DMS53 treated with DMSO at 0.1 percent for 48 hours (cell line): ENCODE measurements at regions not wholly inside any gene's neighbourhood (a gene's known extent, or its start where the extent isn't known, plus 50 kb on each side); places are given as distances from the start of the nearest gene placed in this dataset.

Experiments
- DNase-seq: peaks from one replicate; lab custom pipeline; 2025; ENCODE audit not compliant: unreplicated experiment; lab: John Stamatoyannopoulos, UW

DNA sequence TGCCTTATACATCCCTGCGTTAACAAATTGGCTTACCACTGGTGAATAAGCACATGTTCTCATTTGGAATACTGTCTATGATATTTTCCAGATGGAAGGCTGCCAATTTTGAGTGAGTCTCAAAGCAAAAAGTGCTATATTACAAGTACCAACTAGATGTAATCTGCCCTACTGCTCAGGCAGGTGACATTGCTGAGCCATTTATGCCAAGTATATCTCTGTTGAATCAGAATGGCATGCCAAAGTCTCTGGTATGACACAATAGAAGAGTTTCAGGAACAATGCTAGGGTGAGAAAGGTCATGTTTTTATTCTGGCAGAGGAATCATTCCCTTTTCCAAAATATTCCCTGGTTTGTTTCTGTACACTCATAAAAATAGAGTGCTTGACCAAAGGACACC, 356.5 kb downstream of the CDH9 start:
- DNase-seq: no peak

DNA sequence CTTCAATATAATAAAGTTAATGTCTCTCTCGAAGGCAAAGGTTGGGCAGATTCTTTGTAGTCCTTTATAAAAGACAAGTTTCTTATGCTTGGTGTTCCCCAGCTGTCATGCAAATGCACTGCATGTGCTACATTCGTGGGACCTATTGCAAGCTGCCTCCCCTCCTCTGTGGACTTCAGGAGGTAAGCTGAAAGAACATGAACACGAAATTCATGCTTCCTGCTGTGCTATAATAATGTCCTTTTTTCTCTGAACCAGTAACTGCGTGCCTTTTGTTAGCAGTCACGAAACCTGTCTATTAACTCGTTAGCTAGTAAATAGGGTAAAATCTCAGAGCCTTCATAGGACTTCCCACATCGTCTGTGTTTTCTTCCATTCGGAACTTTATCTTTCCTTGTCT, 363.5 kb downstream of the CDH9 start:
- no peak for DNase-seq

DNA sequence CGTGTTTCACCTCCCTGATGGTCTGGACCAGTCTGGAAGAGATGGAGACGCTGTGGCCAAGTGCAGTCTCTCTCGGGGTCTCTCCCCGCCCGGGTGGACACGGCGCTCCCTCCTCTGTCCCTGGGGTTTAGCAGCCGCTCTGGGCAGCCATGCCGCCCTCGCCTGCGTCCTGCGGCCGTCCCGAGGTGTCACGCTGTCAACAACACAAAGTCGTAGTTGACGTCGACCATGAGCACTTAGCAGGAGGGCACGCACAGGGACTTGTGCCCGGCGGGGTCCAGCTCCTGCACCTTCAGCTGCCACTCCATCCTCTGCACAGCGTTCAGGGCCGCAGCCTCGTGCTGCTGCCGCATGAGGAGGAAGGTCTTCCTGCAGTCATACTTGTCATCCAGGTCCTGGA, 368.9 kb downstream of the CDH9 start:
- peak; percentile 55 for DNase-seq

DNA sequence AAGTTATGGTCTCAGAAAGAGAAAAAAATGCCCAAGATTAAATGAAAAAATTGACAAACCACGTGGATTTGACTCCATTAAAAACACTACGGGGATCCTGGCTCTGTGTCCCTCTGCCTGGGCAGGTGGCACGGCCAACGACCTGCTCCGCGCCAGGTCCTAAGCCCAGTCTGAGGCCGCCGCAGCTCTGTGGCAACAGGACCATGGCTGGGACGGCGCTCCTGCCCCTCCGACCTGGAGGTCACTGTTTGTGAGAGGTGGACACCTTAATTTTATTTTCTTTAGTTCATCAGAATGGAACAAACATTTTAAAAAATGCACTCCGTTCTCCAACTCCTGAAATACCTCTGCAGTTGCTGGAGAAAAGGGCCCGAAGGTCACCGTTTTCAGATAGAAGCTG, 369.4 kb downstream of the CDH9 start:
- DNase-seq: peak; percentile 21

DNA sequence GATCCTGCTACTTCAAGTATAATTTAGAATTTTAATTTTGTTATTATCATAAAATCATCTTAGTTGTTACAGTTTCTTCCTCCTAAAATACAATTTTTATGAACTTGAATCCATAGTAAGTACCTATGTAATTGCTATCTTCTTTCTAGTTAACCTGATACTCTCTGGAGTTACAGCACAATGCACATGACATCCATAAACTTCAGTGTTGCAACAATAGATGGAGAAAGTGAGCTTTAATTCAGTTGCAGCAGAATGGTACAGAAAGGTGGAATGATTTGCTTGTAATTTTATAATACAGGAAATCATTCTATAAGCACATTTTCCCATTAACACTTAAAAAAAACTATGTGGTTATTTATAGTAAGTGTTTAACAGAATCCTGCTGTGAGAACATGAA, 372.0 kb downstream of the CDH9 start:
- peak; percentile 31 for DNase-seq

DNA sequence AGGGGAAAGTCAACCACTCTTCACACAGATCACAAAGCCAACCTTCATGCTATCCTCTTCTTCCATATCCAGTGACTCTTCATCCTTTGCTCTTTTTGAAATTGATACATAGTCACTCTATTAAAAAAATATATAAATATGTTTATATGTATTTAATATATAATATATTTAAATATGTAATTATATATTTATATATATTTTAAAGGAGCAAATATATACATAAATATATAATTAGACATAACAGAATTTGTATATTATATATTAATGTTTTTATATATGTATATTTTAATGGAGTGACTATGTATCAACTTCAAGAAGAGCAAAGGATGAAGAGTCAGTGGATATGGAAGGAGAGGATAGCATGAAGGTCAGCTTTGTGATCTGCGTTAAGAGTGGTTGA, 374.9 kb downstream of the CDH9 start:
- no peak for DNase-seq

DNA sequence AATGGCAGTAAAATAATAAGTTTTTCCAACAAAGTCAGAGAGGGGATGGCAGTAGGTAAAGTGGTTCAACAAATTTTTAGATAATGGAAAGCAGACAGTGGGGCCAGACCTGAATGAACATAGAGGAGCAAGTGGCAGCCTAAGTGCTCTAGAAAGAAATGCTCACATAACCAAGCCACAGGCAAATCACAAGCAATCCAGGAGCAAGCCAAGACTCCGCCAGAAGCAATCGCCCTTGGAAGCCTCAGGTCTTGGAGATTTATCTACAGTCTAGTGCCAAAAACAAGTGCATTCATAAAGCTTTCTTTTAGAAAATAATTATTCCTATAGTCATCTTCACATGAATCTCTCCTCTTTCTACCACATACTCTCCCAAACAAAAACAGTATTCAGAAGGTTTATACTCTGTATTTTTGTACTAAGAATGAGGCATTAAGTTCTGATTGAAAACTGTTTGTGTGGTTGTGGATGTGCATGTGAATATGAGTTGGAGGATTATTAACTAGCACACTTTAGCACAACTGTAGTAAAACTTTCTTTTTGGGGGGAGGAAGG, 375.5 kb downstream of the CDH9 start:
- no peak for DNase-seq

DNA sequence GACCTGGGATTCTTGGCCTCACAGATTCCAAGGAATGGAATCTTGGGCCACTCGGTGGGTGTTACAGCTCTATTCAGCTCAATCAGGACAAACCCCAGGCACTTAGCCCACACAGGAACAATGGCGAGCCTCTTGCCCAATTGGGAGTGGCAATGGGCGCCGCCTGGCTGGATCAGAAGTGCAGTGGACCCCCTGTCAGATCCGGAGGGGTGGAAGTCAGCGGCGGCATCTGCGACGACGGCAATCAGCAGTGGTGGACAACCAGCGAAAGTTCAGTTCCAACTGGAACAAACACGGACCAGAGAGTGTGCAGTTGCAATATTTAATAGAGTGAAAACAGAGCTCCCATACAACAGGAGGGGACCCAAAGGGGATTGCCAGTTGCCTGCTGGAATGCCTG, 378.3 kb downstream of the CDH9 start:
- DNase-seq: no peak

DNA sequence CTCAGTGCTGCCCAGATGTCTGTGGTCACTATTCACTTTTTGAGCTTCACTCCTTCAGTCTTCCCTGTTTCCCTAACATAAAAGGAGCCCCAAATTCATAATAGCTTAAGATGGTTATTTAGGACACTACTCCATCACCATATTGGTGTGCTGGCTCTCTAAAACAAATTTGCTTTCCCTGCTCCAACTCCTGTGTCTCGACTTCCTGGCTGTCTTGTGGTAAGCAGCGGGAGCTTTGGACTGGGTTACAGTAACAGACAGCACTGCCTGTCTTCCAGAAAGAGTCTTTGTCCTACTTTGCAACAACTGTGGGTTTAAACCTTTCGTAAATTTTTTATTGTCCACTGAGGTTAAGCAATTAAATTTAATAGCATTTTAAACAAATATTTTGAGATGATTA, 389.4 kb downstream of the CDH9 start:
- DNase-seq: no peak

DNA sequence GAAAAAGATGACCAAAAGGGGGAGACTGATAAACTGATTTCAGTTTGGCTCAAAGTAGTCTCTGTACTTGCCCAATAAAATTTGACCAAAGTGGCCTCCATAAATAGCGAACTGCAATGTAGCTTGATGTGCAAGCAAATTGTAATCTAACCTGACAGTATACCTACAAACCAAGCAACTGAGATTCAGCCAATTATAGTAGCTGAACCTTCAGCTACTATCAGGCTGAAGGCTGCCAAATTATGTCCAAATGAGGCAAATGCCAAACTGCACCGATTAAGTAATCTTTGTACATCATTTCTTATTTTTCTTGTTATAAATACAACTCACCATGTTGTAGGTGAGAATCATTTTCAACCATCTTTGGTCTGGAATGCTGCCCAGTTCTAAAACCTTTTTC, 390.6 kb downstream of the CDH9 start:
- no peak for DNase-seq

DNA sequence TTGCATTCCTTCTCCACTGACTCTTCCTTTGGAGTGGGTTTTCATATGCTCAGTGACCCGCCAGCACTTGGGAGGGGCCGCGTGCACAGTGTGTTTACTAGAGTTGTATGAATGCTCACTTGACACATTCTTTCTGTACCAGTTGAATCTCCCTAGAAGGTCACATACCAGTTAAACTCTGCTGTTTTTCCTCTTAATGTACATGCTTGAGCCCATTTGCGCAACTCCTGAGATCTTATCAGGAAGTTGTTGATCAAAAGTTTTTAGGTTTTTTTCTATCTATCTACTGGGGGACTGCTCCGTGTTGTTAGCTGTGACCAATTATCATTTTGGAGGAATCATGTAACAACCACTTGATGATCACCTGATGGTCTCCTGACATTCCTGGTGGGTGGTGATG, 392.7 kb downstream of the CDH9 start:
- DNase-seq: no peak

DNA sequence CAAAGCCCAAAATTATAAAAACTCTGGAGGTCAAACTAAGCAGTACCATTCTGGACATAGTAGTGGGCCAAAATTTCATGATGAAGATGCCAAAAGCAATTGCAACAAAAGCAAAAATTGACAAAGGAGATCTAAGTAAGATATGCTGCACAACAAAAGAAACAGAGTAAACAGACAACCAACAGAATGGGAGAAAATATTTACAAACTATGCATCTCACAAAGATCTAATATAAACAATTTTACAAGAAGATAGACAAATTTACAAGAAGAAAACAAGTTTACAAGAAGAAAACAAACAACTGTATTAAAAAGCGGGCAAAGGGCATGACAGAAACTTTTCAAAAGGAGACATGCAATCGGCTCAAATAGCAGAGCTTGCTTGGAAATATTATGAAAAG, 396.9 kb downstream of the CDH9 start:
- no peak for DNase-seq

DNA sequence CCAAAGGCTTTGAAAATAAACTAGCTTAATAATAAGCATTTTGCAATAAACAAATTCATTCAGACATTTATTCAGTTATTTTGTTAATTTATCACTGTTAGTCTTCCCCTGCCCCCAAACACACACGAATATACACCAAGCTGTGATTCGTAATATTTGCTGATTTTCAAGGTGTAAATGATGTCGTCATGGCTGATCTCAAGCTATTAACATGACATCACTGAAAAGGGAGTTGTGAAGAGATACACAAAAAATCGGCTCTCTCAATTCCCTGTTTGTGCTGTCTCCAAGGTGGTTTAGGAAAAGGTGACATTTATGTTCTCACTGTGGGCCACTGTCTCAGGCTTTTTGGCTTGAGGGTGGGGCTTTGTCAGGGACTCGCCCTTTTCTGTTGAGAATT, 413.3 kb downstream of the CDH9 start:
- DNase-seq: no peak

DNA sequence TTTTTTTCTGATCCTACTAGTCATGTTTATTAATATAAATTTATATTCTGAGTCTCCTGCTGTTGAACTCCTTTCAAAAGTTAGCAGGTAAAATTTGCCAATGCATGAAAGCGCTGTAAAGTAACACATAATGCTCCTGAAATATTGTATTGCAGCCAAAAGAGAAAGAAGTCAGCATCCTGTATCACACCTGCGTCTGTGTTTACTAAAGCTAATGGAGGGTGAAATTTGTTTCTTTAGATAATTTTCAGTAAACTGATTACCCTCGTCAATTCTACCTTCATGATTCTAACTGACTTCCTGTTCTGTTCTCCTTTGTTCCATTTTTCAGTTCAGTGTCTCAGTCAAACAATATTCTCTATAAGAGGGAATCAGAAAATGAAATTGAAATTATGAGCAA, 415.4 kb downstream of the CDH9 start:
- peak; percentile 92 for DNase-seq

DNA sequence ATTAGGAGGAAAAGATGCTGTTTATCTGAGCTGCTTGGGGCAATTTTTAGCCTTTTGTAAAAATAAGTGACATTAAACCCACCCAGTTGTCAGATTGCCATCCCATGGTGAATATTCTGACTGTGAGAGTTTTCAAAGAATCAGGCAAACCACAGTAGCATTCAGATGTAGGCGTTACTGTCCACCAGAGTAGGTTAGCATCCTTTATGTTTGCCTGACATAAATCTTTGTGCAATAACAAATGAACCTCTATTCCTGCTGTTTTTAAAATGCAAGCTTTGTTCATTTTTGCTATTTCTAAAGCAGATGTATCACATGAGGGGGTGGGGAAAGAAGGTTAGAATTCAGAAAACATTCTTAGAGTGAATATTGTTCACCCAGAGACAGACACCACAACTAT, 427.8 kb downstream of the CDH9 start:
- DNase-seq: no peak

DNA sequence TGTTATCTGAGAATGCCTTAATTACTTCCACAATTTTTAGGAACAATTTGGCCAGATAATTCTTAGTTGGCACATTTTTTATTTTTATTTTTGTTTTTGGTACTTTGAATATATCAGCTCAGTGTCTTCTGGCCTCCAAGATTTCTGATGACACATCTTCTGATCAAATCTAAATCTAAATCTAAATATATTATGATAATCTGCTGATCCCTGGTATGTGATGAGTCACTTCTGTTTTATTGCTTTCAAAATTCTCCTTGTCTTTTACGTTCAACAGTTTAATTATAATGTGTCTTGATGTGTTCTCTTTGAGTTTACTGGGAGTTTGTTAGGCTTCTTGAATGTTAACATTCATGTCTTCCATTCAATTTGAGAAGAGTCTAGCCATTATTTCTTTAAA, 436.8 kb downstream of the CDH9 start:
- no peak for DNase-seq

DNA sequence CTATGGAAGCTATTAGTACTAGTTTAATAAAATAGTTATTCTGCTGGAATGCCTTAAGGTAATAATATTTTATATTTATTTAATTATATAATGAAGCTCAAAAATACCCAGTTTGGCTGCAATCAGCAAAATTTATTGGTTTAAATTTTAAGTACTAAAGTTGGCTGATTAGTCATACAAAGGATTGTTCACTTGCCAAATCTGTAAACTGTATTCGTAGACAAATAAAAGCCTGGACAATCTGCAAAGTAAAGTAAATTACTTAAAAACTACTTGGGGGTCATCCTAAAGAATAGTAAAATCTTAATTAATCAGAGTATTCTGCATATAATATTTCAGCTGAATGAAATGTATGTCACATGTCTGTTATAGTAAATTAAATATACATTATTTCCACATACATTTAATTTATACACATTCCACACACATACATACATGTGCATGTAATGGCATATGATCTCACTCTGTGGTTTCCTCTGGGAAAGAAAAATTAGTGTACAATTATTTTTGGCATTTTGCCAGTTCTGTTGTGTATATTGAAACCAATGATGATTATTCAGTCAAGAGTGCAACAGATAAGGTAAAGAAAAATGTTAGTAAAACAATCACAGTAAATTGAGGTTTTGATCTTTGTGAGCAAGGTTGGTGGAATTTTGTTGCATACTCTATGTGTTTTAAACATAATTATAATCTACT, 455.9 kb downstream of the CDH9 start:
- DNase-seq: no peak

DNA sequence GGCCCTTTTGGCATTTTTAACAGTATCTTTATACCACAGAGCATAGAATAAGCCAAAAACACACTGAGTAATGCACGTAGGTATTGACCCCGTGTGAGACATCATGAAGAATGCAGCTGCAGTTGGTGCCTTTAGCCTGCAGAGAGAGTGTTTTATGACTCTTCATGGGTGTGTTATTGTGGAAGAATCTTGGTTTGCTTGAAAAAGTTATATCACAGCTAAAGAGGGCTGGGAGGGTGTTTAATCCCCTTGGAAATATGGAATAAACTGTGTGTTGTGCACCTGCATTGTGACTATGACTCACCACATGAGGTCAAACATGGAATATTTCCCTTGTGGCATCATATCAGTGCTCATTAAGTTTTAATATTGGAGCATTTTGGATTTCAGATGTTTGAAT, 458.7 kb downstream of the CDH9 start:
- no peak for DNase-seq

DNA sequence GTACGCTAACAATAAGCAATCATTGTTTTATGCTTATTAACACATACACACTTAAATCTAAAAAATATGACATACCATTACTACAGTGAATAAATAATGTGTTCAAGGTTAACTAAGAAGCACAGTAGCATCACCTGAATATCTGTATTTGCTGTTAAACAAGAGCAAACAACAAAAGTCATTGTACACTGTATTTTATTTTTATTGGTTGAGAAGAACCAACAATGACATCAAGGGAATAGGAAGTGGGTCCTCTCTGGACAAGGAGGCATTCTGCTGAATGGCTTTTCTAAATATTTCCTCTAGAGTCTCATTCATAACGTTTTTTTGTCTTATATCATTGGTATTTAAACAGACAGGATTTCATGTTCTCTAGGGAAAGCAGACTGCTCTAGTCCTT, 460.4 kb downstream of the CDH9 start:
- peak; percentile 45 for DNase-seq

DNA sequence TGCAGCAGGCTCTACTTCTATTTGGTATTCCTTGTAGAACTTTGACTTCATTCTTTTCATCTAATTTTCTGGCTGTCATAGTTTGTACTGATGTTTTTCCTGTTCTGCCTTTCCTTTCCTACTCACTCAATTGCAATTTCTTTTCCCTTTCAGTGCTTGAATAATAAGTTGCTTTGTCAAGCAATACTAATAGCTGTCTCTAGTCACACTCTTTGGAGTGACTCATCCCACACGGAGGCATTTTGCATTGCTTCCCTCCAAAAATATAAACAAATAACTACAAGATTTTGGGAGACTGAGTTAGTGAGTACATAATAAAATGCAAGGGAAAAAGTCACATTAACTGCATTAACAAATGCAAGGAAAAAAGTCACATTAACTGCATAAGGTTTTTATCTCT, 465.9 kb downstream of the CDH9 start:
- no peak for DNase-seq

DNA sequence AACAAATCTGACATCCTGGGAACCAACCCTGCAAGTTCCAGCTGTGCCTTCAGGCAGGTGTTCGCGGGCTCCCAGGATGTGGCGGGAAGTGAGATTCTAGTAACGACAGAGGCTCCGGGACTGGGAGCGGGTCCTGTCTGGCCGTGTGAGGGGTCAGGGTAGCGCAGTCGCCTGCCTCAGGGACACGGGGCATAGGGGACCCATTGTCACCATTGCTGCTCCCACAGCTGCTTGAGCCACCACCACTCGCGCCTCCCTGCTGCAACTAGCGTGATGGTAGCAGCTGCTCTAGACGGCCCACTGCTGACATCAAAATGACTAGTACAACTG, 468.5 kb downstream of the CDH9 start:
- DNase-seq: no peak

DNA sequence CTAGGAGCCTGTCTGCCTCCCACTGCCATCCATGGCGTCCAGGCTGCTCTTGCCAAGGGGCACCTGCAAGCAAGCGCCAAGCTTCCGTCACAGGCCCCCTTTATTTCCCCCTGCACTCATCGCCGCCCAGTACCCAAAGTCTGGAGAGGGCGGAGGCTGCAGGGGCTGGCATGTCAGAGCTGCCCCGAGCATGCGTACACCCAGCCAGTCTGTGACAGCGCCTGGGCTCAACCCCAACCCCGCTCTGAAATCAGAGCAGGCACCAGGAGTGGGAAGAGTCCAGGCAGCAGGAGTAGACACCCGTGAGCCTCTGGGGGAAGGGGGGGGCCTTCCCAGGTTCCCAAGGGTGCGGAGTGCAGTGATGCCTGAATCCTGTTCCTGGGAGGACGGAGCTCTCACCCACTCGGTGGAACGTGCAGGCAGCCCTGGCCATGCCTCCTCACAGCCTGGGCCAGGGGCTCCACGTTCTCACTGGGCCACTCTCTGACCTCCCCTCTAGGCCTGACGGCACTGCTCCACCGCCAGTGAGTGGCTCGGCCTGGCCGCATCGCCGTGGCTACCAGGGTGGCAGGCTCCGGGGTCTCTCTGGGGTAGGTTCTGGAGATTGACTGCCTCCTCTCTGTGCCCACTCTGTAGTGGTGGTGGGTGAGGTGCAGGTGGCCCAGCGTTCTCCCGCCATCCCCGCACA, 469.0 kb downstream of the CDH9 start:
- DNase-seq: no peak

DNA sequence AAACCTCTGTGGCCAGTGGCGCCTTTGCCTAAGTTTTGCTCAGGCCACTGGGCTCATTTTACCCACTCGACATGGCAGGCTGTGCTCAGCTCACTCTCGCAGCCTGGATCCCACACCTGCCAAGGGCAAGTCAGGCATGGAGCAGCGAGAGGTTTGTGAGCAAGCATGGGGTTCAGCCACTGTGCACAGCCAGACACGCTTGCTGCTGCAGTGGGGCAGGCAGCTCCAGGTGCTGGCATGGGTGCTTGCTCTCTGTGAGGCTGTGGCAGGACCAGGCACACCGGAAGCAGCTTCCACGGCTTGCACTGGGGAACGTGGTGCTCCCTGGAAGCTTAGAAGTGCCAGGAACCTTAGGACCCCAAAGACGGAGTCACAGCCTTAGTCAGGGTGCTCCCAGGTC, 470.1 kb downstream of the CDH9 start:
- no peak for DNase-seq
